PFSK-1 (cell line): ENCODE measurements at regions not wholly inside any gene's neighbourhood (a gene's known extent, or its start where the extent isn't known, plus 50 kb on each side); places are given as distances from the start of the nearest gene placed in this dataset.

ENCODE experiments used
- FOXP2 ChIP-seq: optimal IDR thresholded peaks from 2 replicates; pipeline ENCODE3; 2011; ENCODE audit warnings: borderline replicate concordance, control low read depth, inconsistent platforms; ENCODE audit not compliant: insufficient read depth; ENCODE audit errors: extremely low read length, extremely low read depth
- POLR2AphosphoS5 ChIP-seq: IDR thresholded peaks from 2 replicates; pipeline ENCODE4 v1.6.1; 2012; ENCODE audit warnings: low read depth, mild to moderate bottlenecking, control low read depth, low read length, moderate library complexity
- REST ChIP-seq, 2 experiments: IDR thresholded peaks; 2 replicates each; pipeline versions ENCODE4 v1.6.1 to v1.8.0; 2011 to 2012; ENCODE audit warnings: low read depth in 2 of 2, low read length in 2 of 2, control low read depth in 1 of 2, inconsistent platforms in 1 of 2, mild to moderate bottlenecking in 1 of 2, moderate library complexity in 1 of 2; ENCODE audit not compliant: insufficient read depth in 1 of 2
- SIN3A ChIP-seq: IDR thresholded peaks from 2 replicates; pipeline ENCODE4 v1.6.1; 2012; ENCODE audit warnings: mild to moderate bottlenecking, low read length, moderate library complexity, borderline replicate concordance; ENCODE audit not compliant: insufficient read depth
- TAF1 ChIP-seq: IDR thresholded peaks from 2 replicates; pipeline ENCODE4 v1.6.1; 2012; ENCODE audit warnings: low read length, control low read depth, borderline replicate concordance; ENCODE audit not compliant: insufficient read depth

GRCh38 chr13:74554569-74555275 is 420.5 kb upstream of the KLF12 start:
- no peak for TF ChIP-seq SIN3A
- no peak for TF ChIP-seq FOXP2
- TF ChIP-seq TAF1: no peak
- TF ChIP-seq REST (IDR thresholded peaks at IDR 0.05; ENCODE audit: insufficient read depth in 1 of 2, low read depth in 2 of 2, low read length in 2 of 2): no peak
- TF ChIP-seq POLR2AphosphoS5: no peak

GRCh38 chr13:74550039-74550438 is 415.8 kb upstream of the KLF12 start:
- TF ChIP-seq SIN3A (no peak), FOXP2 (no peak), TAF1 (no peak), POLR2AphosphoS5 (no peak), REST (IDR thresholded peaks at IDR 0.05; ENCODE audit: insufficient read depth in 1 of 2, low read depth in 2 of 2, low read length in 2 of 2) (no peak)

- TF ChIP-seq SIN3A (no peak), TAF1 (no peak), POLR2AphosphoS5 (no peak), FOXP2 (no peak), REST (IDR thresholded peaks at IDR 0.05; ENCODE audit: insufficient read depth in 1 of 2, low read depth in 2 of 2, low read length in 2 of 2) (no peak)
Measured at GRCh38 chr13:74533226-74533625, 399.0 kb upstream of the KLF12 start.

- no peak for TF ChIP-seq TAF1
- no peak for TF ChIP-seq REST (IDR thresholded peaks at IDR 0.05; ENCODE audit: insufficient read depth in 1 of 2, low read depth in 2 of 2, low read length in 2 of 2)
- TF ChIP-seq FOXP2: no peak
- TF ChIP-seq POLR2AphosphoS5: no peak
- no peak for TF ChIP-seq SIN3A
Measured at GRCh38 chr13:74530011-74530410, 395.8 kb upstream of the KLF12 start.
